ENCODE measurements at regions not wholly inside any gene's neighbourhood (a gene's known extent, or its start where the extent isn't known, plus 50 kb on each side); places are given as distances from the start of the nearest gene placed in this dataset.

- Histone ChIP-seq H3K36me3 (replicated peaks in 1 of 2; ENCODE audit: control extremely low read depth in 1 of 2, control insufficient read depth in 1 of 2, extremely low read depth in 1 of 2, insufficient read depth in 2 of 2, low read length in 1 of 2) (no peaks in the 10 kb centered on the region), H3K9ac (ENCODE audit: low read length) (no peak overlapping the region), H4K20me1 (ENCODE audit: control insufficient read depth, insufficient read depth, low read length, poor library complexity, severe bottlenecking) (no peaks in the 10 kb centered on the region), H3K4me2 (replicated peaks; ENCODE audit: low read depth, low read length, poor library complexity, severe bottlenecking) (no peak overlapping the region), H3K27ac (ENCODE audit: low read length in 2 of 2) (no peak overlapping the region), H2AFZ (ENCODE audit: insufficient read depth, low read depth, low read length, poor library complexity, severe bottlenecking) (no peak overlapping the region), H3K4me3 (ENCODE audit: control extremely low read depth in 1 of 5, extremely low read depth in 1 of 5, insufficient read depth in 1 of 5, low read depth in 2 of 5, low read length in 4 of 5) (no peak overlapping the region), H3K4me1 (ENCODE audit: control insufficient read depth in 2 of 2, insufficient read depth in 2 of 2, low read length in 2 of 2) (no peaks in the 10 kb centered on the region), H3K9me3 (ENCODE audit: control extremely low read depth in 1 of 3, control insufficient read depth in 2 of 3, insufficient read depth in 1 of 3, low read length in 2 of 3) (no peaks in the 10 kb centered on the region), H3K27me3 (replicated peaks in 1 of 4; ENCODE audit: control extremely low read depth in 1 of 4, control insufficient read depth in 3 of 4, insufficient read depth in 4 of 4, low read length in 3 of 4) (no peaks in the 10 kb centered on the region), H3K79me2 (ENCODE audit: control insufficient read depth, insufficient read depth, low read length) (no peaks in the 10 kb centered on the region)
- POLR2A ChIA-PET: no interaction called here
- H3K27me3 Mint-ChIP-seq: no peaks in the 10 kb centered on the region
- TF ChIP-seq CTCF (IDR thresholded peaks at IDR 0.05) (no peak), EZH2 (IDR thresholded peaks at IDR 0.05; ENCODE audit: borderline replicate concordance, insufficient read depth, low read depth, low read length, poor library complexity, severe bottlenecking) (no peak)
- intact Hi-C loops (cut with micrococcal nuclease): no loop called here
- H3K27ac Mint-ChIP-seq: no peak overlapping the region
- no peaks in the 10 kb centered on the region for H3K4me1 Mint-ChIP-seq
- H3K4me3 Mint-ChIP-seq: no peak overlapping the region
- 88% methylated on average over 2 of the region's 5 CpGs for WGBS (ENCODE audit: insufficient coverage)
- no peaks in the 10 kb centered on the region for H3K9me3 Mint-ChIP-seq (ENCODE audit: insufficient read depth)
- ATAC-seq (ENCODE audit: low read depth) (no peak), DNase-seq (no peak)
- CTCF ChIA-PET: no interaction called here
These were observed 308.1 kb downstream of the PTTG2 start for GRCh38 chr4:38268108-38268820.

GRCh38 chr4:38268837-38269236, 308.6 kb downstream of the PTTG2 start:
- Histone ChIP-seq H2AFZ (ENCODE audit: insufficient read depth, low read depth, low read length, poor library complexity, severe bottlenecking) (no peak overlapping the region), H3K27me3 (replicated peaks in 1 of 4; ENCODE audit: control extremely low read depth in 1 of 4, control insufficient read depth in 3 of 4, insufficient read depth in 4 of 4, low read length in 3 of 4) (no peaks in the 10 kb centered on the region), H3K9me3 (ENCODE audit: control extremely low read depth in 1 of 3, control insufficient read depth in 2 of 3, insufficient read depth in 1 of 3, low read length in 2 of 3) (no peaks in the 10 kb centered on the region), H3K79me2 (ENCODE audit: control insufficient read depth, insufficient read depth, low read length) (no peaks in the 10 kb centered on the region), H3K9ac (ENCODE audit: low read length) (no peak overlapping the region), H3K36me3 (replicated peaks in 1 of 2; ENCODE audit: control extremely low read depth in 1 of 2, control insufficient read depth in 1 of 2, extremely low read depth in 1 of 2, insufficient read depth in 2 of 2, low read length in 1 of 2) (no peaks in the 10 kb centered on the region), H3K4me3 (ENCODE audit: control extremely low read depth in 1 of 5, extremely low read depth in 1 of 5, insufficient read depth in 1 of 5, low read depth in 2 of 5, low read length in 4 of 5) (no peak overlapping the region), H3K4me2 (replicated peaks; ENCODE audit: low read depth, low read length, poor library complexity, severe bottlenecking) (no peak overlapping the region), H3K4me1 (ENCODE audit: control insufficient read depth in 2 of 2, insufficient read depth in 2 of 2, low read length in 2 of 2) (no peaks in the 10 kb centered on the region), H3K27ac (ENCODE audit: low read length in 2 of 2) (no peak overlapping the region), H4K20me1 (ENCODE audit: control insufficient read depth, insufficient read depth, low read length, poor library complexity, severe bottlenecking) (no peaks in the 10 kb centered on the region)
- Mint-ChIP-seq H3K4me3 (no peak overlapping the region), H3K27me3 (no peaks in the 10 kb centered on the region), H3K4me1 (no peaks in the 10 kb centered on the region), H3K9me3 (ENCODE audit: insufficient read depth) (no peaks in the 10 kb centered on the region), H3K27ac (no peak overlapping the region)
- intact Hi-C loops (cut with micrococcal nuclease): no loop called here
- WGBS (ENCODE audit: insufficient coverage): no CpG with 5 or more reads among the region's 1 CpG
- ChIA-PET CTCF (no interaction called here), POLR2A (no interaction called here)
- ATAC-seq (ENCODE audit: low read depth): no peak
- no peak for TF ChIP-seq CTCF (IDR thresholded peaks at IDR 0.05)
- DNase-seq: no peak

All from B cell (primary cell).